Smooth muscle cell (in vitro differentiated cells): ENCODE measurements at regions not wholly inside any gene's neighbourhood (a gene's known extent, or its start where the extent isn't known, plus 50 kb on each side); places are given as distances from the start of the nearest gene placed in this dataset.
"Not testable (repeated sequence)": the region's sequence is repeated elsewhere in the genome, so short reads cannot be mapped to it uniquely, and the experiment has no call there.

ENCODE experiments used
- DNase-seq: peaks from one replicate; lab custom pipeline; 2025; ENCODE audit not compliant: unreplicated experiment; lab: John Stamatoyannopoulos, UW
- H2AFZ ChIP-seq: fragments of 200-600 bp; sonication (generic); 2 replicates; pipeline ENCODE4 v1.6.0; 2016; ENCODE audit warnings: antibody characterized with exemption, low read depth, mild to moderate bottlenecking
- H3F3A ChIP-seq: fragments of 200-600 bp; sonication (generic); 2 replicates; pipeline ENCODE4 v1.6.0; 2017; ENCODE audit warnings: antibody characterized with exemption, low read depth
- H3K27ac ChIP-seq: fragments of 200-600 bp; sonication (generic); 2 replicates; pipeline ENCODE4 v1.5.1; 2016; ENCODE audit warnings: low read depth, mild to moderate bottlenecking
- H3K27me3 ChIP-seq: fragments of 200-600 bp; sonication (generic); 2 replicates; pipeline ENCODE4 v1.6.1; 2016; ENCODE audit warnings: low read depth, mild to moderate bottlenecking
- H3K36me3 ChIP-seq: fragments of 200-600 bp; sonication (generic); 2 replicates; pipeline ENCODE4 v1.5.1; 2016; ENCODE audit warnings: low read depth
- H3K4me1 ChIP-seq: fragments of 200-600 bp; sonication (generic); 2 replicates; pipeline ENCODE4 v1.5.1; 2016; ENCODE audit warnings: low read depth
- H3K4me2 ChIP-seq: fragments of 200-600 bp; sonication (generic); 2 replicates; pipeline ENCODE4 v1.6.0; 2016; ENCODE audit warnings: mild to moderate bottlenecking
- H3K4me3 ChIP-seq: fragments of 200-600 bp; sonication (generic); 2 replicates; pipeline ENCODE4 v1.5.1; 2016; ENCODE audit warnings: mild to moderate bottlenecking
- H3K79me2 ChIP-seq: fragments of 200-600 bp; sonication (generic); 2 replicates; pipeline ENCODE4 v1.6.0; 2016; ENCODE audit warnings: low read depth, mild to moderate bottlenecking
- H3K9ac ChIP-seq: fragments of 200-600 bp; sonication (generic); 2 replicates; pipeline ENCODE4 v1.6.0; 2016; ENCODE audit warnings: low read depth
- H3K9me3 ChIP-seq: fragments of 200-600 bp; sonication (generic); replicated peaks from 2 replicates; pipeline ENCODE4 v1.5.1; 2016; ENCODE audit warnings: low read depth
- H4K20me1 ChIP-seq: fragments of 200-600 bp; sonication (generic); 2 replicates; pipeline ENCODE4 v1.6.0; 2016; ENCODE audit warnings: low read depth
- WGBS: methylation state at CpG from one replicate; pipeline ENCODE4 v1.1.7; 2016; ENCODE audit warnings: low lambda C conversion rate; 5-methylcytosine and 5-hydroxymethylcytosine counted together
- TF ChIP-seq, protein P1 (sequence below): fragments of 200-600 bp; sonication (generic); IDR thresholded peaks from 2 replicates; pipeline ENCODE4 v1.5.1; 2017; ENCODE audit warnings: borderline replicate concordance, mild to moderate bottlenecking, antibody characterized with exemption; ENCODE audit not compliant: insufficient read depth, poor library complexity, severe bottlenecking

DNA sequence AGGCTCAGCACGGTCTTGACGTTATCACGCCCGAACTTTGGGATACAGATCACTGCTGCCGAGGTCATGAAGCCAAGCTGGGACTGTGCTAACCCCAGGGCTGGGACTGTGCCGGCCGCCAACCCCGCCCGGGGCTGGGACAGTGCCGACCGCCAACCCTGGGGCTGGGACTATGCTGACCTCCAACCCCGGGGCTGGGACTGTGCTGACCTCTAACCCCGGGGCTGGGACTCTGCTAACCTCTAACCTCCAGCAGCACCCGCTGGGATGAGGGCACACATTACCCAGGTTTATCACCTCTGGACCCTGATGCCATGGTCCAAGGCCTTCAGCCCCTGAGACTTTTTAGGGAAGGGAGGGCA, 129.7 kb downstream of the IGLL1 start:
- no peak overlapping the region for H2AFZ ChIP-seq
- H3K79me2 ChIP-seq: no peaks in the 10 kb centered on the region
- H3K9ac ChIP-seq: no peak overlapping the region
- H3K27ac ChIP-seq: no peak overlapping the region
- no peak overlapping the region for H3K4me3 ChIP-seq
- no peaks in the 10 kb centered on the region for H3K4me1 ChIP-seq
- H3F3A ChIP-seq: no peaks in the 10 kb centered on the region
- 97% methylated on average over 14 of the region's 14 CpGs for WGBS
- H3K27me3 ChIP-seq: no peaks in the 10 kb centered on the region
- H3K9me3 ChIP-seq: no peaks in the 10 kb centered on the region
- TF ChIP-seq, protein P1, sequence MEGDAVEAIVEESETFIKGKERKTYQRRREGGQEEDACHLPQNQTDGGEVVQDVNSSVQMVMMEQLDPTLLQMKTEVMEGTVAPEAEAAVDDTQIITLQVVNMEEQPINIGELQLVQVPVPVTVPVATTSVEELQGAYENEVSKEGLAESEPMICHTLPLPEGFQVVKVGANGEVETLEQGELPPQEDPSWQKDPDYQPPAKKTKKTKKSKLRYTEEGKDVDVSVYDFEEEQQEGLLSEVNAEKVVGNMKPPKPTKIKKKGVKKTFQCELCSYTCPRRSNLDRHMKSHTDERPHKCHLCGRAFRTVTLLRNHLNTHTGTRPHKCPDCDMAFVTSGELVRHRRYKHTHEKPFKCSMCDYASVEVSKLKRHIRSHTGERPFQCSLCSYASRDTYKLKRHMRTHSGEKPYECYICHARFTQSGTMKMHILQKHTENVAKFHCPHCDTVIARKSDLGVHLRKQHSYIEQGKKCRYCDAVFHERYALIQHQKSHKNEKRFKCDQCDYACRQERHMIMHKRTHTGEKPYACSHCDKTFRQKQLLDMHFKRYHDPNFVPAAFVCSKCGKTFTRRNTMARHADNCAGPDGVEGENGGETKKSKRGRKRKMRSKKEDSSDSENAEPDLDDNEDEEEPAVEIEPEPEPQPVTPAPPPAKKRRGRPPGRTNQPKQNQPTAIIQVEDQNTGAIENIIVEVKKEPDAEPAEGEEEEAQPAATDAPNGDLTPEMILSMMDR: no peak
- no peaks in the 10 kb centered on the region for H3K36me3 ChIP-seq
- no peak overlapping the region for H3K4me2 ChIP-seq
- DNase-seq: no peak
- no peaks in the 10 kb centered on the region for H4K20me1 ChIP-seq

DNA sequence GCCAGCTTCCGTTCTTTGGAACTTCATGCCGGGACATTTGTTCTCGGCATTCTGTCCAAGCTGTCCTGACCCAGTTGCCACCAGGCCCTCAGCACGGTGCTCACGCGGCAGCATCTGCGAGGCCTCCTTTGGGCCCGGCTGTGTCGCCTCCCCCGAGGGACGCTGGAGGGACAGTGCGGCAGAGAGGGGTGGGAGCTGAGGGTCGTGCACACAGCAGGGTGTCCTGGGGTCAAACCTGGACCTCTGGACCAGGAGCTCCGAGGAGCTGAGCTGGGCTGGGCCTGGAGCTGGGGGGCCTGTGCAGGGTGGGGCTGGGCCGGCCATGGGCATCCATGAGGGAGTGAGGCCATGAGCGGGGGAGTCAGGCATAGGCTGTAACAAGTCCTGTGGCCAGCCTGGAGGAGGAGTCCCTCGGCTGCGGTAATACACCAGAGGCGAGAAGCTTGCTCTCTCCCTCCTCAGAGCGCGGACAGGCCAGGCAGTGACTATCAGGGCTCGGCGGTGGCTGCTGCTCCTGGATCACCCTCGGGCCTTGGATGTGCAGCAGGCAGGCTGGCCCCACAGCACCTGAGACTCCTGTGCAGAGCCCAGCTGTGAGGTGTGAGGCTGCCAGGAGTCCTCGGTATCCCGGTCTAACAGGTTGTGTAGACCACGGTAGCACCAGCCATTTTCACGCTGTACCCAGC, 130.2 kb downstream of the IGLL1 start:
- not testable (repeated sequence) for DNase-seq, H3K9ac ChIP-seq, H3K9me3 ChIP-seq, H3K4me3 ChIP-seq, H3K4me1 ChIP-seq, H3F3A ChIP-seq, H4K20me1 ChIP-seq, H3K27me3 ChIP-seq, H3K79me2 ChIP-seq, H3K27ac ChIP-seq, H3K4me2 ChIP-seq, H2AFZ ChIP-seq, H3K36me3 ChIP-seq
- 92% methylated on average over 22 of the region's 28 CpGs for WGBS

DNA sequence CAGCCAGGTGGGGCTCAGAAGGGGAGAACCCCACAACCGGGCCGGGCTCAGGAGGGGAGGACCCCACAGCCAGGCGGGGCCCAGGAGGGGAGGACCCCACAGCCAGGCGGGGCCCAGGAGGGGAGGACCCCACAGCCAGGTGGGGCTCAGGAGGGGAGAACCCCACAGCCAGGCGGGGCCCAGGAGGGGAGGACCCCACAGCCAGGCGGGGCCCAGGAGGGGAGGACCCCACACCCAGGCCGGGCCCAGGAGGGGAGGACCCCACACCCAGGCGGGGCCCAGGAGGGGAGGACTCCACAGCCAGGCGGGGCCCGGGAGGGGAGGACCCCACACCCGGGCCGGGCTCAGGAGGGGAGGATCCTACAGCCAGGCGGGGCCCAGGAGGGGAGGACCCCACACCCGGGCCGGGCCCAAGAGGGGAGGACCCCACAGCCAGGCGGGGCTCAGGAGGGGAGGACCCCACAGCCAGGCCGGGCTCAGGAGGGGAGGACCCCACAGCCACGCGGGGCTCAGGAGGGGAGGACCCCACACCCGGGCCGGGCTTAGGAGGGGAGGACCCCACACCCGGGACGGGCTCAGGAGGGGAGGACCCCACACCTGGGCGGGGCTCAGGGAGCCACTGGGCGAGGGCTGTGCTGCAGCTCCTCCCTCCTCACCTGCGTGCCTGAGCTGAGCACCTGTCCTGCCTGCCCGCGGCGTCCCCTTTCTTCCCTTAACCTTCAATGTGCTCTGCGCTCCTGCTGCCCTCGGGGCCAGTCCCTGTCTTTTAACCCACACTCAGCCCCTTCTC, 131.4 kb downstream of the IGLL1 start:
- H3K27ac ChIP-seq, H3K27me3 ChIP-seq, H3F3A ChIP-seq, H3K4me1 ChIP-seq, DNase-seq, H3K36me3 ChIP-seq, H4K20me1 ChIP-seq, H2AFZ ChIP-seq, H3K79me2 ChIP-seq, H3K4me3 ChIP-seq, H3K9me3 ChIP-seq, H3K9ac ChIP-seq, H3K4me2 ChIP-seq: not testable (repeated sequence)
- WGBS: 89% methylated on average over 8 of the region's 31 CpGs

DNA sequence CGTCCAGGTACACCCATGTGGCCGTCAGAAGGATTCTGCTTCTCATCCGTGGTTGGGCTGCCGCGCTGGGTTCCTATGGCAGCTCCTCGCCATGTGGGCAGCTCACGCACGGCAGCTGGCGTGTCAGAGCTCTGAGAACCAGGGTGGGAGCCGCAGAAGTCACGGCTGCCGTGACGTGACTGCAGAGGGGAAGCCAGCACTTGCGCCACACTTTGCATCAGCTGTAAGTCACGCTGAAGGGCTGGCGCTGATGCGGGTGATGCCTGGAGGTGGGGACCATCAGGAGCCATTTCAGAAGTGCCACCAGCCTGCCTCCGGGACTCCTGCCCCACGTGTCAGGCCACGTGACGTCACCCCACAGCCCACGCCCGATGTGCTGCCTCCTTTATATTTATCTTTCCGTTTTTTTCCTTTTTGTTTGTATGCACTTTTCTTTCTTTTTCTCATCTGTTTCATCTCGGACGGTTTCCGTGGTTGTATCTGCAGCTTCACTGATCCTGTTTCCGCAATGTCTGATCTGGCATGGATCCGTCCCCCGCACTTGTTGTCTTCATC, 133.2 kb downstream of the IGLL1 start:
- no peaks in the 10 kb centered on the region for H3K9me3 ChIP-seq
- DNase-seq: no peak
- WGBS: 95% methylated on average over 30 of the region's 30 CpGs
- H2AFZ ChIP-seq: no peak overlapping the region
- H3K4me1 ChIP-seq: no peaks in the 10 kb centered on the region
- TF ChIP-seq, protein P1: no peak
- no peak overlapping the region for H3K27ac ChIP-seq
- no peak overlapping the region for H3K4me2 ChIP-seq
- no peak overlapping the region for H3K4me3 ChIP-seq
- no peaks in the 10 kb centered on the region for H3K36me3 ChIP-seq
- H3K9ac ChIP-seq: no peak overlapping the region
- H4K20me1 ChIP-seq: no peaks in the 10 kb centered on the region
- no peaks in the 10 kb centered on the region for H3K79me2 ChIP-seq
- H3F3A ChIP-seq: no peaks in the 10 kb centered on the region
- no peaks in the 10 kb centered on the region for H3K27me3 ChIP-seq

DNA sequence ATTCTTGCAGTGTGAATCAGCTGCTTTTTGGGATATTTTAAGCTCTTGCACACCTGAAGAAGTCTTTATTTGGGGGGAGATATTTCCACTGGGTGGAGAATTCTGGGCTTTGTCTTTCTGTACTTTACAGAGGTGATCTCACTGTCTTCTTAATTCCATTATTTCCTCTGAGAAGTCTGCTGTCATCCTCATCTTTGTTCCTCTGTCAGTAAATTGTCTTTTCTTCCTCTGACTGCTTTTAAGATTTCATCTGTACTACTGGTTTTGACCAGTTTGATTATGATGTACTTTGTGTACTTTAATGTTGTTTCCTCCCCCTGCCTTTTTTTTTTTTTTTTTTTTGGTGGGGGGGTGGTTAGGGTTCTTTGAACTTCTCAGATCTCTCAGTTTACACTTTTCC, 133.9 kb downstream of the IGLL1 start:
- H3K27me3 ChIP-seq, H3K36me3 ChIP-seq, H3K9me3 ChIP-seq, H2AFZ ChIP-seq, H3K27ac ChIP-seq, H3K9ac ChIP-seq, H3K4me3 ChIP-seq, H3K4me2 ChIP-seq, H3K79me2 ChIP-seq, DNase-seq, H4K20me1 ChIP-seq, H3F3A ChIP-seq, H3K4me1 ChIP-seq: not testable (repeated sequence)

DNA sequence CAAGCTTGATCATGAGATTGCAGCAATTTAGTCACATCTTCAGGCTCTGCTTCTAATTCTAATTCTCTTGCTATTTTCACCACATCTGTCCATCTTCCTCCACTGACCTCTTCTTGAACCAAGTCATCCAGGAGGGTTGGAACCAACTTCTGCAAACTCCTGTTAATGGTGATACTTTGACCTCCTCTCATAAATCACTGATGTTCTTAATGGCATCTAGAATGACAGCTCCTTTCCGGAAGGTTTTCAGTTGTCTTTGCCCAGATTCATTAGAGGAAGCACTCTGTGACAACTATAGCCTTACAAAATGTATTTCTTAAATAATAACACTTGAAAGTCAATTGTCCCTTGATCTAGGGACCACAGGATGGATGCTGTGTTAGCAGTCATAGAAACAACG, 136.2 kb downstream of the IGLL1 start:
- not testable (repeated sequence) for H3F3A ChIP-seq, H3K79me2 ChIP-seq, H3K27me3 ChIP-seq, H2AFZ ChIP-seq, H3K27ac ChIP-seq, H3K4me3 ChIP-seq, H3K9me3 ChIP-seq, DNase-seq, H3K36me3 ChIP-seq, H3K9ac ChIP-seq, H3K4me1 ChIP-seq, H3K4me2 ChIP-seq, H4K20me1 ChIP-seq
- WGBS: 97% methylated on average over 1 of the region's 2 CpGs

DNA sequence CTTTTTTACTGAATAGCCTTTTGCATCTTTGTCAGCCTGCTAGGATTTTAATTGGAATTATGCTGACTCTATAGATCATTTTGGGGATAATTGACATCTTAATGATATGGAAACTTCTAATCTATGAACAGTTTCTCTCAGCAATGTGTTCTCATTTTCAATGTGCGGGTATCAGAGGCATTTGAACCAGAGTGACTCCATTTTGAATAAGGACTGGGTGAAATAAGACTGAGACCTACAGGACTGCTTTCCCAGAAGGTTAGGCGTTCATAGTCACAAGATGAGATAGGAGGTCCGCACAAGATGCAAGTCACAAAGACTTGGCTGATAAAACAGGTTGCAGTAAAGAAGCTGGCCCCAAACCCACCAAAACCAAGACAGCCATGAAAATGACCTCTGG, 140.5 kb downstream of the IGLL1 start:
- H3K9ac ChIP-seq, H2AFZ ChIP-seq, DNase-seq, H3F3A ChIP-seq, H3K27me3 ChIP-seq, H3K4me3 ChIP-seq, H3K79me2 ChIP-seq, H3K4me2 ChIP-seq, H3K4me1 ChIP-seq, H3K27ac ChIP-seq, H3K36me3 ChIP-seq, H3K9me3 ChIP-seq, H4K20me1 ChIP-seq: not testable (repeated sequence)
- 99% methylated on average over 3 of the region's 3 CpGs for WGBS
